Neural progenitor cell (in vitro differentiated cells): ENCODE measurements at regions not wholly inside any gene's neighbourhood (a gene's known extent, or its start where the extent isn't known, plus 50 kb on each side); places are given as distances from the start of the nearest gene placed in this dataset.
"Not testable (repeated sequence)": the region's sequence is repeated elsewhere in the genome, so short reads cannot be mapped to it uniquely, and the experiment has no call there.

Experiments
- EZH2 ChIP-seq: fragments of 200-600 bp; sonication (generic); IDR thresholded peaks from 2 replicates; pipeline ENCODE4 v1.6.1; 2017; ENCODE audit warnings: antibody characterized with exemption, mild to moderate bottlenecking, moderate library complexity
- EZH2phosphoT487 ChIP-seq: fragments of 200-600 bp; sonication (generic); IDR thresholded peaks from 2 replicates; pipeline ENCODE4 v1.6.1; 2017; ENCODE audit warnings: antibody characterized with exemption

DNA sequence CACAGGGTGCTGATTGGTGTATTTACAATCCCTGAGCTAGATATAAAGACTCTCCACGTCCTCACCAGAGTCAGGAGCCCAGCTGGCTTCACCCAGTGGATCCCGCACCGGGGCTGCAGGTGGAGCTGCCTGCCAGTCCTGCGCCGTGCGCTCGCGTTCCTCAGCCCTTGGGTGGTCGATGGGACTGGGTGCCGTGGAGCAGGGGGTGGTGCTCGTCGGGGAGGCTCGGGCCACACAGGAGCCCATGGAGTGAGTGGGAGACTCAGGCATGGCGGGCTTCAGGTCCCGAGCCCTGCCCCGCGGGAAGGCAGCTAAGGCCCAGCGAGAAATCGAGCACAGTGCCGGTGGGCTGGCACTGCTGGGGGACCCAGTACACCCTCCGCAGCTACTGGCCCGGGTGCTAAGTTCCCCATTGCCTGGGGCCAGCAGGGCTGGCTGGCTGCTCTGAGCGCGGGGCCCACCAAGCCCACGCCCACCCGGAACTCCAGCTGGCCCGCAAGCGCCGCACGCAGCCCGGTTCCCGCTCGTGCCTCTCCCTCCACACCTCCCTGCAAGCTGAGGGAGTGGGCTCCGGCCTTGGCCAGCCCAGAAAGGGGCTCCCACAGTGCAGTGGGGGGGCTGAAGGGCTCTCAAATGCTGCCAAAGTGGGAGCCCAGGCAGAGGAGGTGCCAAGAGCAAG, 66.2 kb downstream of the MAP10 start:
- not testable (repeated sequence) for TF ChIP-seq EZH2, EZH2phosphoT487
